ENCODE measurements at regions not wholly inside any gene's neighbourhood (a gene's known extent, or its start where the extent isn't known, plus 50 kb on each side); places are given as distances from the start of the nearest gene placed in this dataset.

GRCh38 chr4:20614816-20615215 is 85.4 kb upstream of the PACRGL start:
- no peak overlapping the region for H2BK5ac ChIP-seq (ENCODE audit: low read depth, low read length, poor library complexity, severe bottlenecking)
- H3K4ac ChIP-seq (ENCODE audit: low read depth, low read length): no peak overlapping the region
- dilution Hi-C loops (cut with HindIII; ENCODE audit: low sequenced_read_pairs, unreplicated experiment): no loop called here
- H3K56ac ChIP-seq (ENCODE audit: extremely low read depth, insufficient read depth, low read length): no peak overlapping the region
- H3K4me2 ChIP-seq (ENCODE audit: low read depth, low read length): no peak overlapping the region
- no peak overlapping the region for H3K27ac ChIP-seq (ENCODE audit: insufficient read depth, low read length)
- ATAC-seq (ENCODE audit: low read depth) (no peak), DNase-seq (no peak)
- ChIA-PET POLR2A (ENCODE audit: unreplicated experiment) (no interaction called here), CTCF (no interaction called here)
- no peak overlapping the region for H3K4me3 ChIP-seq (ENCODE audit: insufficient read depth, low read depth, low read length)
- H2BK20ac ChIP-seq (ENCODE audit: low read depth, low read length): no peak overlapping the region
- no peak overlapping the region for H2AK9ac ChIP-seq (replicated peaks; ENCODE audit: low read depth, low read length, poor library complexity)
- H3K23ac ChIP-seq (ENCODE audit: low read depth, low read length): no peak overlapping the region
- H3K9me3 ChIP-seq (ENCODE audit: control insufficient read depth, insufficient read depth, low read length): no peaks in the 10 kb centered on the region
- no peak overlapping the region for H4K91ac ChIP-seq (ENCODE audit: insufficient read depth, low read depth, low read length)
- H3K14ac ChIP-seq (replicated peaks; ENCODE audit: low read depth, low read length): no peak overlapping the region
- H4K20me1 ChIP-seq (ENCODE audit: insufficient read depth, low read length): no peaks in the 10 kb centered on the region
- H3K79me1 ChIP-seq (ENCODE audit: low read depth in 1 of 2, low read length in 2 of 2): no peaks in the 10 kb centered on the region
- no peak overlapping the region for H2AK5ac ChIP-seq (ENCODE audit: low read depth, low read length)
- H3K18ac ChIP-seq (ENCODE audit: low read depth, low read length): no peak overlapping the region
- in situ Hi-C loops (cut with MboI; ENCODE audit: low sequenced_read_pairs): no loop called here
- H4K8ac ChIP-seq (ENCODE audit: low read depth in 2 of 2, low read length in 2 of 2): no peak overlapping the region
- no peak overlapping the region for H2BK120ac ChIP-seq (ENCODE audit: low read depth, low read length)
- no peak overlapping the region for H2AFZ ChIP-seq (replicated peaks; ENCODE audit: low read length, poor library complexity)
- intact Hi-C loops (cut with micrococcal nuclease): no loop called here
- H3K4me1 ChIP-seq (ENCODE audit: control insufficient read depth, insufficient read depth, low read length): peaks cover 4% of the 10 kb centered on the region; the same call in 1 of the 2 replicates
- no peaks in the 10 kb centered on the region for H3K36me3 ChIP-seq (ENCODE audit: control insufficient read depth, insufficient read depth, low read length)
- no peaks in the 10 kb centered on the region for H3K27me3 ChIP-seq (ENCODE audit: control insufficient read depth, insufficient read depth, low read length)
- BruUV-seq (replicated peaks): no TSS peak
- no peak for TF ChIP-seq MAZ (IDR thresholded peaks at IDR 0.05; ENCODE audit: borderline replicate concordance, low read depth, low read length)
- TF ChIP-seq FOS (IDR thresholded peaks at IDR 0.05; ENCODE audit: low read depth, low read length): no peak
- no peak for TF ChIP-seq RCOR1 (IDR thresholded peaks at IDR 0.05; ENCODE audit: insufficient replicate concordance, low read length)
- TF ChIP-seq BHLHE40 (IDR thresholded peaks at IDR 0.05; ENCODE audit: low read depth, low read length): no peak
- no peak for TF ChIP-seq ELK1 (IDR thresholded peaks at IDR 0.05; ENCODE audit: borderline replicate concordance, low read depth, low read length)
- TF ChIP-seq MAFK (IDR thresholded peaks at IDR 0.05; ENCODE audit: low read depth, low read length): no peak
- TF ChIP-seq CTCF (conservative IDR thresholded peaks at IDR 0.05; ENCODE audit: low read depth, low read length): no peak
- no peak for TF ChIP-seq CEBPB (IDR thresholded peaks at IDR 0.05; ENCODE audit: low read depth, low read length)
- no peak for TF ChIP-seq RFX5 (IDR thresholded peaks at IDR 0.05; ENCODE audit: low read depth, low read length)
- no CpG with 5 or more reads among the region's 2 CpGs for WGBS, 2 experiments (ENCODE audit: extremely low coverage in 2 of 2, insufficient read length in 1 of 2)
- no peak overlapping the region for H3K9ac ChIP-seq (ENCODE audit: low read depth, low read length)
- H2BK15ac ChIP-seq (ENCODE audit: low read depth, low read length): no peak overlapping the region
- no peak overlapping the region for H4K5ac ChIP-seq (ENCODE audit: low read depth, low read length)
- peaks cover 4% of the 10 kb centered on the region; the same call in 1 of the 2 replicates for H3K9me1 ChIP-seq (ENCODE audit: insufficient read depth, low read length)
